Adipocyte (in vitro differentiated cells): ENCODE measurements at regions not wholly inside any gene's neighbourhood (a gene's known extent, or its start where the extent isn't known, plus 50 kb on each side); places are given as distances from the start of the nearest gene placed in this dataset.
A peak's percentile ranks its signal among the peaks of the same experiment; 100 is the strongest.
"Not testable (repeated sequence)": the region's sequence is repeated elsewhere in the genome, so short reads cannot be mapped to it uniquely, and the experiment has no call there.

ENCODE experiments used
- DNase-seq: peaks from one replicate; pipeline ENCODE4 v3.0.0-alpha.2; 2015; ENCODE audit warnings: low read depth
- H3K27me3 ChIP-seq: replicated peaks from 2 replicates; pipeline ENCODE4 v1.7.0; 2013; ENCODE audit warnings: mild to moderate bottlenecking, low read length, moderate library complexity; ENCODE audit not compliant: control insufficient read depth, insufficient read depth
- H3K36me3 ChIP-seq: 2 replicates; pipeline ENCODE4 v1.7.0; 2013; ENCODE audit warnings: low read length, mild to moderate bottlenecking, moderate library complexity; ENCODE audit not compliant: control insufficient read depth, insufficient read depth, severe bottlenecking
- H3K4me1 ChIP-seq: 2 replicates; pipeline ENCODE4 v1.7.0; 2013; ENCODE audit warnings: mild to moderate bottlenecking, low read length, moderate library complexity; ENCODE audit not compliant: control insufficient read depth, insufficient read depth
- H3K4me3 ChIP-seq: 2 replicates; pipeline ENCODE4 v1.7.0; 2013; ENCODE audit warnings: mild to moderate bottlenecking, low read length, moderate library complexity
- H3K9ac ChIP-seq: 2 replicates; pipeline ENCODE4 v1.7.0; 2013; ENCODE audit warnings: mild to moderate bottlenecking, low read length, moderate library complexity
- H3K9me3 ChIP-seq: 2 replicates; pipeline ENCODE4 v1.7.0; 2013; ENCODE audit warnings: mild to moderate bottlenecking, low read length, moderate library complexity; ENCODE audit not compliant: control insufficient read depth

DNA sequence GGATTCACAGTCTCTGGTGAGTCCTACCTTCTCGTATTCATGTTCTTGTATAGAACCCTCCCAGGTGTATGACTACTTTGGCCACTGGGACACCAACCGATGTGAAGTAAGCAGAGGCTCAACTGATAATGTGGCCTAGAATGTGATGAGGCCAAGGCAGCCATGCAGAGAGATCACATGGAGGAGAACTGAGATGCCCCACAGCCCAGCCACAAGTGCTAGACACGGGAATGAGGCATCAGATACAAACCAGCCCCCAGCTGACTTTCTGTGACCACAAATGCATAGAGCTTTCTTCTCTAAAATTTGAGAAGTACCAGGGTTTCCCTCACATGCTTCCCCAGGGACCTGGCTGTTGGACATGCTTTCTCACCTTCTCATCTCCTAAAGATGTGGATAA is 375.7 kb downstream of the CCSER2 start:
- no peak for DNase-seq
- no peaks in the 10 kb centered on the region for H3K9me3 ChIP-seq
- no peaks in the 10 kb centered on the region for H3K4me1 ChIP-seq

DNA sequence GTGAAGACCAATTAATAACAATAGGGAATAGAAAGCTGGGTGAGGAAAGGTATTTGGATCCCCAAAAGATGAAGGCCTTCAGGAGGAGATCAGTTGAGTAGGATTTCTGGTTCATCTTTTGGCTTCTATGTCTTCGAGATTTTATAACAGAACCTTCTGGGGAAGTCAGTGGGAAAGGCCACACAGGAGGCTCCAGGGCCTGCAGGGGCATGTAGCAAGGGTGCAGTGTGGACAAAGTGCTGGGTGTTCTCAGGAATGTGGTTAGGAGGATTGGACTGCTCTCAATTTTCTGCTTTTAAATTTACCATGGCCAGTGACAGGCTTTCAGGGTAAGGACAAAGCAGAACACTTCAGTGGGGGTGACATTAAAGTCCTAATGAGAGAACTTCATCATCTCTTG is 378.0 kb downstream of the CCSER2 start:
- Histone ChIP-seq H3K9ac (no peak overlapping the region), H3K27me3 (no peaks in the 10 kb centered on the region), H3K36me3 (no peaks in the 10 kb centered on the region), H3K9me3 (no peaks in the 10 kb centered on the region), H3K4me1 (no peaks in the 10 kb centered on the region), H3K4me3 (no peak overlapping the region)
- DNase-seq, result no peak

More for the DNA sequence above, 375.7 kb downstream of the CCSER2 start:
- H3K36me3 ChIP-seq, result no peaks in the 10 kb centered on the region
- no peaks in the 10 kb centered on the region for H3K27me3 ChIP-seq
- H3K4me3 ChIP-seq, result no peak overlapping the region
- H3K9ac ChIP-seq, result no peak overlapping the region

DNA sequence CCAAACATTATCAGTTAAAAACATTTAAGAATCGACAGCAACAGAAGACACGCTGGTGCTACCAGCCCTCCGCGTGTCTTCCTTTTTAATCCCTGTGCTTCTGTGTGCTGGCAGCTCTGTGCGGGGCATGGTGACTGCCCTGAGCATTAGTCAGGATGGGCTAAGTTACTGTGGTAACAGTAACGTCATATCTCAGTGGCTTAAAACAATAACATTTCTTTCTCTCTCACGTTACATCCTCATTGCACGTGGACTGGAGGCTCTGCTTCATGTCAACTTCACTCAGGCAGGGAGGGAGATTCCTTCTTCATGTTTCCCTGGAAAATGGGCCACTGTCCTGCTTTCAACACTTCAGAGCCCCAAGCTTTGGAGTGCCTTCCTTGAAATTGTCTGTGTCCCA is 378.5 kb downstream of the CCSER2 start:
- H3K9me3 ChIP-seq, result no peaks in the 10 kb centered on the region
- no peaks in the 10 kb centered on the region for H3K27me3 ChIP-seq
- DNase-seq, result no peak
- no peak overlapping the region for H3K9ac ChIP-seq
- H3K4me3 ChIP-seq, result no peak overlapping the region
- H3K4me1 ChIP-seq, result no peaks in the 10 kb centered on the region
- H3K36me3 ChIP-seq, result no peaks in the 10 kb centered on the region

DNA sequence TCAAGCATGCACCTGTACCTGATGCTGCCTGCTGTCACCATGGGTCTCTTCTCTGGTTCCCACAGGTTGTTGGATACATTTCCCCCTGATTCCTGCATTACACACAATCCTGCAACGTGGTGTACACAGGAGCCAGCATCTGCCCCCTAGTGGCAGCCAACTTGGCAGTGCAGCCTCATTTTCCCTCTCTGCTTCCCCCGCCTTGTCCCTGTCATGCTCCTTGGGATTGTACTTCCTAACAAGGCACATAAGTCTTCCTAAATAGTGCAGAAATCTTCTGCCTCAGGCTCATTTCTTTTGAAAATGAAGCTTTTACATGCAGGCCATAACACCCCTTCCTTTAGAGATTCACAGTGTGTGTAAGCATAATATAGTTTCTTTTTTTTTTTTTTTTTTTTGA is 387.5 kb downstream of the CCSER2 start:
- H3K4me1 ChIP-seq, result no peaks in the 10 kb centered on the region
- no peaks in the 10 kb centered on the region for H3K36me3 ChIP-seq
- no peaks in the 10 kb centered on the region for H3K9me3 ChIP-seq
- no peak overlapping the region for H3K9ac ChIP-seq
- H3K4me3 ChIP-seq, result no peak overlapping the region
- no peak for DNase-seq
- no peaks in the 10 kb centered on the region for H3K27me3 ChIP-seq

DNA sequence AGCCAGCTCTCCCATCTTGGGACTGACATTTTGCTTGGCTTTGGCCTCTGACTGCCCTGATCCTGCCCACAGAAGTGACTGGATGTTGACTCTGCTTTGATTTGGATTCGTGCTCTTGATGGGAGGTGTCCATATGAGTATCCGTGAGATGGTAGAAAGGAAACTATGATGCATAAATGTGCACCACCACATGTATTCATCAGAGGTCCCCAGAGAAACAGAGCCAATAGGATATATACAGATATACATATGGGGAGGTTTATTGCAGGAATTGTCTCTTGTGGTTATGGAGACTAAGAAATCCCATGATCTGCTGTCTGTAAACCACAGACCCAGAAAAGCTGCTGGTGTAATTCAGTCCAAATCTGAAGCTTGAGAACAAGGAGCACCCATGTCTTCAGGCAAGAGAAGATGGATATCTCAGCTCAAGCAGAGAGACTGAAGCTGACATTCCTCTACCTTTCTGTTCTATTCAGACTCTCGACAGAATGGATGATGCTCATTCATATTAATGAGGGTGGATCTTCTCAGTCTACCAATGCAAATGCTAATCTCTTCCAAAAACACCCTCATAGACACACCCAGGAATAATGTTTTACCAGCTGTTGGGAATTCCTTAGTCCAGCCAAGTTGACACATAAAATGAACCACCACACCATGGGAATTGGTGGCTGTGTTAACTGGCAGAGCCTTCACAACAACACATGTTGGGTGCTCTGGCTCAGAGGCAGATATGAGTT is 390.7 kb downstream of the CCSER2 start:
- H3K9me3 ChIP-seq, result no peaks in the 10 kb centered on the region
- H3K27me3 ChIP-seq, result no peaks in the 10 kb centered on the region
- no peaks in the 10 kb centered on the region for H3K4me1 ChIP-seq
- no peak overlapping the region for H3K9ac ChIP-seq
- no peaks in the 10 kb centered on the region for H3K36me3 ChIP-seq
- no peak for DNase-seq
- H3K4me3 ChIP-seq, result no peak overlapping the region

DNA sequence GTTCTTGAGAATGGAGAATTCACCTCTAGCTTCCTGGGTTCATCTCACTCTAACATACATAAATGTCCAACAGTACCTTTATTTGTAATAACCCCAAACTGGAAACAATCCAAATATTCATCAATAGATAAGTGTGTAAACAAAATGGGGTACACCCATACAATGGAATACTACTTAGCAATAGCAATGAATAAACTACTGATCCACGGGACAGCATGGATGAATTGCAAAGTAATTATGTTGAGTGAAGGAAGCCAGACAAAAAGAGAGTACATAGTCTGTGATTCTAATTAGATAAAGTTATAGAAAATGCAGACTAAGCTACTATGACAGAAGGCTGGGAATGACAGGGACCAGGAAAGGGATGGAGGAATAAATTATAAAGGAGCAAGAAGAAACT is 391.3 kb downstream of the CCSER2 start:
- Histone ChIP-seq H3K4me3 (no peak overlapping the region), H3K9ac (no peak overlapping the region), H3K4me1 (no peaks in the 10 kb centered on the region), H3K36me3 (no peaks in the 10 kb centered on the region), H3K9me3 (no peaks in the 10 kb centered on the region), H3K27me3 (no peaks in the 10 kb centered on the region)
- no peak for DNase-seq

DNA sequence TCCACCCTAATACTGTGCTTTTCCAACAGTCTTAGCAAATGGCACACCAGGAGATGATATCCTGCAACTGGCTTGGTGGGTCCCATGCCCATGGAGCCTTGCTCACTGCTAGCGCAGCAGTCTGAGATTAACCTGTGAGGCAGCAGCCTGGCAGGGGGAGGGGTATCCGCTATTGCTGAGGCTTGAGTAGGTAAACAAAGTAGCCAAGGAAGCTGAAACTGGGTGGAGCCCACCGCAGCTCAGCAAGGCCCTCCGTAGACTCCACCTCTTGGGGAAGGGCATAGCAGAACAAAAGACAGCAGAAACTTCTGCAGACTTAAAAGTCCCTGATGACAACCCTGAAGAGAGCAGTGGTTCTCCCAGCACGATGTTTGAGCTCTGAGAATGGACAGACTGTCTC is 399.0 kb downstream of the CCSER2 start:
- Histone ChIP-seq H3K27me3 (no peaks in the 10 kb centered on the region), H3K4me1 (no peaks in the 10 kb centered on the region), H3K36me3 (no peaks in the 10 kb centered on the region), H3K9me3 (no peaks in the 10 kb centered on the region), H3K9ac (no peak overlapping the region), H3K4me3 (no peak overlapping the region)
- no peak for DNase-seq

DNA sequence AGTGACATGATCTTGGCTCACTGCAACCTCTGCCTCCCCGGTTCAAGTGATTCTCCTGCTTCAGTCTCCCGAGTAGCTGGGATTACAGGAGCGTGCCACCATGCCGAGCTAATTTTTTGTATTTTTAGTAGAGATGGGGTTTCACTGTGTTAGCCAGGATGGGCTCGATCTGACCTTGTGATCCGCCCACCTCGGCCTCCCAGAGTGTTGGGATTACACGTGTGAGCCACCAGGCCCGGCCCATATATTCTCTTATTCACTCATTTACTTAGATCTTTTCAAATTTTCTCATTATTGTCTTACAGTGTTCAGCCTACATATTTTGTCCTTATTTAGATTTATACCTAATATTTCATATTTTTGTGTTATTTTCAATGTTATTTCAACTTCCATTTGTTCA is 410.7 kb downstream of the CCSER2 start:
- not testable (repeated sequence) for H3K9me3 ChIP-seq, H3K36me3 ChIP-seq, H3K27me3 ChIP-seq, H3K4me1 ChIP-seq, H3K4me3 ChIP-seq, DNase-seq, H3K9ac ChIP-seq

DNA sequence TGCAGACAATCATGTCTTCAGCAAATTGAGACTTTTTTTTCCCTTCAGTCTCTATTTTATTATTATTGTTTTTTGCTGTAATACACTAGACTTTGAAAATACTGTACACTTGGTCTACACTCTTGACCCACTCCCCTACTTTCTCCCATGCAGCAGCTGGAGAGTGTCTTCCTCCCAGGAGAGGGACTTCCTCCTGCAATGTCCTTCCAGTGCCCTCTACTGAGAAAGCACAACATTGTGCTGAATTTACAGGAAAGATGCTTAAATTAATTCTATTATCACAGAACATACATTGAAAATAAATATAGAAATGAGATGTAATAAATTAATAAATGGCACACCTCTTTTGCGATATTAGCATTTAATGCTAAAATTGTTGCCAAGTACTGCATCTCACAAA is 411.3 kb downstream of the CCSER2 start:
- H3K36me3 ChIP-seq, result no peaks in the 10 kb centered on the region
- H3K9me3 ChIP-seq, result no peaks in the 10 kb centered on the region
- H3K4me1 ChIP-seq, result no peaks in the 10 kb centered on the region
- DNase-seq, result no peak
- no peak overlapping the region for H3K9ac ChIP-seq
- no peak overlapping the region for H3K4me3 ChIP-seq
- H3K27me3 ChIP-seq, result no peaks in the 10 kb centered on the region

DNA sequence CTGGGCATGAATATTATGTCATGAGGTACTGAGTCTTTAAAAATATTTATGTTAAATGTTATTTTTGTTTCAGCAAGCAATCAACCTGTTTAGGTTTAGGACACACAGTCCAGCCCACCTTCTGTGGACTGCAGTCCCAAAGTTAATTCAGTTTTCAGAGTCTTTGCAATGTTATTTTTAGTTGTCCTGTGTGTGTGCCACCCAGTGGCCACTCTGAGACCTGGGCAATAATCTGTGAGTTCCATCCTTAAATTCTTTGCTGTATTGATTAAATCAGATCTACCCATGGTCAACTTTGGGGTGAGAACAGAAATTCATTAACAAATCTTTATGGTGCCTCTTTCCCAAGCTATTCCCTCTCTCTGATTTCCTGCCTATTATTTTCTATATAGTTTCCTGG is 415.1 kb downstream of the CCSER2 start:
- Histone ChIP-seq H3K27me3 (no peaks in the 10 kb centered on the region), H3K9me3 (no peaks in the 10 kb centered on the region), H3K4me1 (no peaks in the 10 kb centered on the region), H3K9ac (no peak overlapping the region), H3K4me3 (no peak overlapping the region), H3K36me3 (no peaks in the 10 kb centered on the region)
- peak; percentile 0 for DNase-seq

DNA sequence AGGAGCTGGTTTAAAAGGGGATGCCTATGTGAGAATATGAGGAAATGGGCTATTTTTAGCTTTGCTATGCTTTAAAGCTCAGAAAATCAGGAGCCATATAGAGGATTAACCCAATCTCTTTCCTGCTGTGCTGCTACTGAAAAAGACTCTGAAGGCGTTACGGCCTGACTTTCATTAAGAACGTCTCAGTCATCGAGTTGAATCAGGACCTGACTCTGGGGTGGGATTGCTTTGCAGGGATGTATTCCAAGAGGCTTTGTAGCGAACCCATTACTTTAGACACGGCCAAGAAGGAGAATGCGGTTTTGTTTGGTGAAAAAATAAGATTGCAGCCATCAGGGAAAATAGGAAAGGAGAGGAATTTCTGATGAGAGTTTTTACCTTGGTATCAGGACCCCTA is 426.9 kb downstream of the CCSER2 start:
- H3K36me3 ChIP-seq, result no peaks in the 10 kb centered on the region
- no peaks in the 10 kb centered on the region for H3K9me3 ChIP-seq
- no peaks in the 10 kb centered on the region for H3K27me3 ChIP-seq
- no peak for DNase-seq
- no peaks in the 10 kb centered on the region for H3K4me1 ChIP-seq
- no peak overlapping the region for H3K9ac ChIP-seq
- H3K4me3 ChIP-seq, result no peak overlapping the region

DNA sequence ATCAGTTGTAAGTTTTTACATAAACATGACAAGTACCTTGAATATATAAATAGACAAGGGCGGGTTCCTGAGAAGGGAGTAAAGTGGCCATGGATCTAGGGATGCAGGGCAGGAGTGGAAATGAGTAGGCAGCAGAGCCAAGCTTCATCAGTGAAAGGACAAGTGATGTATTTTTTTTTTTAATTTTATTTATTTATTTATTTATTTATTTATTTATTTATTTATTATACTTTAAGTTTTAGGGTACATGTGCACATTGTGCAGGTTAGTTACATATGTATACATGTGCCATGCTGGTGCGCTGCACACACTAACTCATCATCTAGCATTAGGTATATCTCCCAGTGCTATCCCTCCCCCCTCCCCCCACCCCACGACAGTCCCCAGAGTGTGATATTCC is 428.3 kb downstream of the CCSER2 start:
- not testable (repeated sequence) for DNase-seq, H3K9ac ChIP-seq, H3K9me3 ChIP-seq, H3K27me3 ChIP-seq, H3K36me3 ChIP-seq, H3K4me3 ChIP-seq, H3K4me1 ChIP-seq
